Spleen (tissue), 11 donors: ENCODE measurements at regions not wholly inside any gene's neighbourhood (a gene's known extent, or its start where the extent isn't known, plus 50 kb on each side); places are given as distances from the start of the nearest gene placed in this dataset.

Experiments
- DNase-seq: peaks from one replicate; pipeline ENCODE4 v3.0.0-alpha.2; 2020
- H3K27ac ChIP-seq, 8 donors: fragments of 200-600 bp; sonication (generic) in 7 of 8; 1 replicate in 4 of 8; 2 replicates in 4 of 8; pipeline versions ENCODE4 v1.5.0 to v1.8.0; 2016 to 2021; ENCODE audit warnings: inconsistent platforms in 4 of 8, mild to moderate bottlenecking in 4 of 8, moderate library complexity in 1 of 8
- H3K27me3 ChIP-seq, 7 donors: fragments of 200-600 bp; sonication (generic) in 6 of 7; replicated peaks in 1 of 7; 1 replicate in 4 of 7; 2 replicates in 3 of 7; pipeline versions ENCODE4 v1.5.0 to v1.8.0; 2016 to 2021; ENCODE audit warnings: inconsistent platforms in 3 of 7, mild to moderate bottlenecking in 1 of 7
- H3K36me3 ChIP-seq, 6 donors: fragments of 200-600 bp; sonication (generic) in 5 of 6; 1 replicate in 4 of 6; 2 replicates in 2 of 6; pipeline versions ENCODE4 v1.5.0 to v1.8.0; 2016 to 2021; ENCODE audit warnings: inconsistent platforms in 2 of 6
- H3K4me1 ChIP-seq, 6 donors: fragments of 200-600 bp; sonication (generic) in 5 of 6; 1 replicate in 3 of 6; 2 replicates in 3 of 6; pipeline versions ENCODE4 v1.5.0 to v1.8.0; 2016 to 2021; ENCODE audit warnings: inconsistent platforms in 3 of 6
- H3K4me3 ChIP-seq, 8 donors: fragments of 200-600 bp; sonication (generic) in 7 of 8; 1 replicate in 4 of 8; 2 replicates in 4 of 8; pipeline versions ENCODE4 v1.5.0 to v1.8.0; 2016 to 2021; ENCODE audit warnings: inconsistent platforms in 4 of 8, mild to moderate bottlenecking in 4 of 8, moderate library complexity in 2 of 8
- H3K9me3 ChIP-seq, 8 donors: fragments of 200-600 bp; sonication (generic) in 7 of 8; 1 replicate in 4 of 8; 2 replicates in 4 of 8; pipeline versions ENCODE4 v1.5.0 to v1.8.0; 2016 to 2021; ENCODE audit warnings: inconsistent platforms in 4 of 8
- POLR2A ChIP-seq, 3 donors: fragments of 450-650 bp; IDR thresholded peaks; one replicate each; pipeline ENCODE4 v1.5.1; 2017; ENCODE audit warnings: antibody characterized with exemption in 3 of 3, mild to moderate bottlenecking in 1 of 3
- POLR2AphosphoS5 ChIP-seq, 3 donors: sonication (generic); formaldehyde crosslinking; IDR thresholded peaks; one replicate each; pipeline ENCODE4 v1.5.1; 2017; ENCODE audit warnings: antibody characterized with exemption in 3 of 3
- WGBS, 5 donors: extraction: QIAGEN DNeasy Blood & Tissue Kit in 3 of 5; methylation state at CpG; one replicate each; pipeline versions ENCODE4 v1.1.5 to v1.1.7; 2013 to 2018; 5-methylcytosine and 5-hydroxymethylcytosine counted together
- intact Hi-C: fragments of 100-400 bp; cut with DNase I; formaldehyde crosslinking; loops from one replicate; pipeline ENCODE4 v1.15.0; 2023; ENCODE audit warnings: low total_unique reads
- TF ChIP-seq, protein P1 (sequence below), 11 experiments: fragments of 200-600 bp in 7 of 11; fragments of 450-650 bp in 4 of 11; sonication (generic) in 4 of 11; IDR thresholded peaks in 8 of 11; conservative IDR thresholded peaks in 3 of 11; 1 replicate in 7 of 11; 2 replicates in 4 of 11; pipeline versions ENCODE4 v1.4.0 to v1.8.0; 2016 to 2021; ENCODE audit warnings: antibody characterized with exemption in 11 of 11, inconsistent platforms in 4 of 11, mild to moderate bottlenecking in 1 of 11
- donor health status: healthy with polysubstance abuse.
- donor health status: DM: no; HTN: no; CAD: no; lungs with moderate emphysema.
- donor health status: DM: no; HTN: no; CAD: no.
- donor health status: Bipolar disorder and iron deficiency.
- donor health status: healthy.
- donor health status: DM: no; HTN: no; CAD: no.
- donor health status: DM: yes; HTN: yes; CAD: no.

DNA sequence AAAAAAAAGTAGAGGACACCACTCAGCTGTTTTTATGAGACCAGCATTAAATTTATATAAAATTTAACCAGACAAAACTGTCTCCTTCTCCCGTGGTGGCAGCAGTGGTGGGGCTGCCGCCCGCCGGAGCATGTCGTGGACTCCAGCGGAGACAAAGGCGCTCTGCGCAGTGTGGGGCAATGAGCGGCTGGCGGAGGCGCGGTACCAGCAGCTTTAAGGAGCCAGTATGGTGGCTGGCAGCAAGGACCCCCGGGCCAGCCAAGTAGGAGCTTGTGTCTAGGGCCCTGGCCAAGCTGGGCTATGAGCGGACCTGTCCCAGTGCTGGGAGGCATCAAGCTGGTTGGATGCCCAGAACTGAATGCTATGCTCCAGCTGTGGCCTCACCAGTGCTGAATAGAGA is 2102.9 kb downstream of the NCAM2 start:
- intact Hi-C loops: no loop called here
- H3K27me3 ChIP-seq: no peaks in the 10 kb centered on the region
- WGBS, 5 donors: 91 to 98% (median 95%) methylated on average over 14 of the region's 14 CpGs

DNA sequence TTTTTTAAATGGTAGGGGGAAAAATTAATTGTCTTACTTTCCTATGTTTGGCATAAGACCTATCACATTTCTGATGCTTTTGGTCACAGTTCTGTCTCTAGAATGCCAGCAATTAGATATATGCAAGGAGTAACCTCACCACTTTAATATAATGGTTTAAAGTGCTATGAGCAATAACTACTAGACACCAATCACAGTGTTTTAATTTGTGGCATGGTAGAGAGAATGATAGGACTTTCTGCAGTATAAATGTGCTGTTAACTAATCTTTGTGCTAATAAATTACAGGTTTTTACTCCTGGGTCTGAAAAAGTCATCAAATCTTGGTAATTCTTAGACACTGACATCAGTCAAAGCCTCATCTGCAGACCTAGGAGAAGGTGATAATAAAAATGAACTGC is 2110.3 kb downstream of the NCAM2 start:
- Histone ChIP-seq H3K27ac (no peak overlapping the region), H3K4me3 (no peak overlapping the region), H3K9me3 (peaks cover 0 to 4% (median 0%) of the 10 kb centered on the region in 8 donors), H3K36me3 (no peaks in the 10 kb centered on the region), H3K4me1 (no peaks in the 10 kb centered on the region), H3K27me3 (no peaks in the 10 kb centered on the region)
- intact Hi-C loops: no loop called here
- TF ChIP-seq POLR2AphosphoS5 (IDR thresholded peaks at IDR 0.05): no peak
- no peak for TF ChIP-seq POLR2A (IDR thresholded peaks at IDR 0.05)
- TF ChIP-seq, protein P1, sequence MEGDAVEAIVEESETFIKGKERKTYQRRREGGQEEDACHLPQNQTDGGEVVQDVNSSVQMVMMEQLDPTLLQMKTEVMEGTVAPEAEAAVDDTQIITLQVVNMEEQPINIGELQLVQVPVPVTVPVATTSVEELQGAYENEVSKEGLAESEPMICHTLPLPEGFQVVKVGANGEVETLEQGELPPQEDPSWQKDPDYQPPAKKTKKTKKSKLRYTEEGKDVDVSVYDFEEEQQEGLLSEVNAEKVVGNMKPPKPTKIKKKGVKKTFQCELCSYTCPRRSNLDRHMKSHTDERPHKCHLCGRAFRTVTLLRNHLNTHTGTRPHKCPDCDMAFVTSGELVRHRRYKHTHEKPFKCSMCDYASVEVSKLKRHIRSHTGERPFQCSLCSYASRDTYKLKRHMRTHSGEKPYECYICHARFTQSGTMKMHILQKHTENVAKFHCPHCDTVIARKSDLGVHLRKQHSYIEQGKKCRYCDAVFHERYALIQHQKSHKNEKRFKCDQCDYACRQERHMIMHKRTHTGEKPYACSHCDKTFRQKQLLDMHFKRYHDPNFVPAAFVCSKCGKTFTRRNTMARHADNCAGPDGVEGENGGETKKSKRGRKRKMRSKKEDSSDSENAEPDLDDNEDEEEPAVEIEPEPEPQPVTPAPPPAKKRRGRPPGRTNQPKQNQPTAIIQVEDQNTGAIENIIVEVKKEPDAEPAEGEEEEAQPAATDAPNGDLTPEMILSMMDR (IDR thresholded peaks at IDR 0.05 in 8 of 11, conservative IDR thresholded peaks at IDR 0.05 in 3 of 11): no peak
- DNase-seq: no peak

More for the DNA sequence above, 2102.9 kb downstream of the NCAM2 start:
- no peak for DNase-seq
- peaks cover 0 to 8% (median 0%) of the 10 kb centered on the region in 8 donors for H3K9me3 ChIP-seq
- H3K36me3 ChIP-seq: no peaks in the 10 kb centered on the region
- no peak overlapping the region for H3K27ac ChIP-seq
- no peak overlapping the region for H3K4me3 ChIP-seq
- H3K4me1 ChIP-seq: no peaks in the 10 kb centered on the region
- TF ChIP-seq POLR2A (IDR thresholded peaks at IDR 0.05) (no peak), POLR2AphosphoS5 (IDR thresholded peaks at IDR 0.05) (no peak)
- TF ChIP-seq, protein P1 (IDR thresholded peaks at IDR 0.05 in 8 of 11, conservative IDR thresholded peaks at IDR 0.05 in 3 of 11): no peak

DNA sequence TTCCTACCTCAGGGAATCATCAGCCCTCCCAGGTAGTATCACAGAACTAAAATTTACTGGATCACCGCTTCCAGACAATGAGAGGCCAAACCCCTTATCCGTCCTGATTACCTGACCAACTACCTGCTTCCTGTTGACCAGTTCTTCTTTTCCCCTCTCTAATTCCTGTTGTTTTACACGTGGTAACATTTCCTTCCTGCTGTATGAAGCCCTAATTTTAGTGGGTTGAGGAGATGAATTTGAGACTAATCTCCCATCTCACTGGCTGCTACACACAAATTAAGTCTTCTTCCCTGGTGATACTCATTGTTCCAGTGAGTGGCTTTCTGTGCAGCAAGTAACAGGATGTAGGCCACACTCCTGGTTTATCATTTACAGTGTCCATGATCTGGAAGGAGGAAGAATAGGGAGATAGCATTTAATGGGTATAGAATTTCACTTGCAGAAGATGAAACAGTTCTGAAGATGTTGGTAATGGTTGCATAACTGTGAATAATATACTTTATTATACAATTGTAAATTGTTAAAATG is 2112.9 kb downstream of the NCAM2 start:
- DNase-seq: no peak
- Histone ChIP-seq H3K4me1 (no peaks in the 10 kb centered on the region), H3K27ac (no peak overlapping the region), H3K27me3 (no peaks in the 10 kb centered on the region), H3K36me3 (no peaks in the 10 kb centered on the region), H3K4me3 (no peak overlapping the region), H3K9me3 (no peaks in the 10 kb centered on the region)
- 46 to 52% (median 50%) methylated on average over 3 of the region's 3 CpGs for WGBS, 5 donors
- TF ChIP-seq POLR2A (IDR thresholded peaks at IDR 0.05): no peak
- no peak for TF ChIP-seq POLR2AphosphoS5 (IDR thresholded peaks at IDR 0.05)
- TF ChIP-seq, protein P1 (IDR thresholded peaks at IDR 0.05 in 8 of 11, conservative IDR thresholded peaks at IDR 0.05 in 3 of 11): no peak
- intact Hi-C loops: no loop called here

DNA sequence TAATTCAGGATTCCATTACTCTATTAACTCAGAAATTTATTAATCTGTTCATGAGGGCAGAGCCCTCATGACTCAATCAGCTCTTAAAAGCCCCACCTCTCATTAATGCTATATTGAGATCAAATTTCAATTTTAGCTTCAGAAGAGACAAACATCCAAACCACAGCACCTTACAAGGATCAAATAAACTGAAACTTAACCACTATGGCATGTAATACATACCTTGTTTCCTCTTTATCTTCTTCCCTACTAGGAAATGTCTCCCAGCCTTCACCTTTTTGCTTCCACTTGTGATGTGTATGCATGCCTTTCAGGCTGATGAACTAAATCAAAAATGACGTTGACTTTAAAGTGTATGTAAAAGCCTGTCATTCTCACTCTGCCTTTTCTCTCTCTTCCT is 2121.3 kb downstream of the NCAM2 start:
- H3K4me1 ChIP-seq: no peaks in the 10 kb centered on the region
- TF ChIP-seq, protein P1 (IDR thresholded peaks at IDR 0.05 in 8 of 11, conservative IDR thresholded peaks at IDR 0.05 in 3 of 11): no peak
- TF ChIP-seq POLR2A (IDR thresholded peaks at IDR 0.05) (no peak), POLR2AphosphoS5 (IDR thresholded peaks at IDR 0.05) (no peak)
- intact Hi-C loops: no loop called here
- no peaks in the 10 kb centered on the region for H3K36me3 ChIP-seq
- H3K27me3 ChIP-seq: no peaks in the 10 kb centered on the region
- no peak overlapping the region for H3K27ac ChIP-seq
- H3K4me3 ChIP-seq: no peak overlapping the region
- no peaks in the 10 kb centered on the region for H3K9me3 ChIP-seq
- no peak for DNase-seq
- WGBS, 5 donors: 63 to 74% (median 72%) methylated on average over 1 of the region's 1 CpG
